SK-N-SH (cell line): ENCODE measurements at regions not wholly inside any gene's neighbourhood (a gene's known extent, or its start where the extent isn't known, plus 50 kb on each side); places are given as distances from the start of the nearest gene placed in this dataset.

ENCODE experiments used
- CTCF ChIA-PET: fragments of 300-600, 350-600 bp; formaldehyde crosslinking; extraction: SDS; loops from one replicate; lab custom pipeline; 2021; lab: Yijun Ruan, JAX
- POLR2A ChIA-PET: fragments of 350-600 bp; sonication (Branson Sonifier 250); formaldehyde crosslinking; extraction: SDS; loops from one replicate; lab custom pipeline; 2020; ENCODE audit warnings: antibody characterized with exemption, inconsistent platforms; lab: Yijun Ruan, JAX
- DNase-seq: peaks from one replicate; pipeline ENCODE4 v3.0.0; 2012
- H2AFZ ChIP-seq: fragments of 200-600 bp; sonication (generic); 2 replicates; pipeline ENCODE4 v1.8.1; 2016; ENCODE audit warnings: antibody characterized with exemption, mild to moderate bottlenecking, low read depth
- H3F3A ChIP-seq: fragments of 200-600 bp; sonication (generic); replicated peaks from 2 replicates; pipeline ENCODE3; 2016; ENCODE audit warnings: antibody characterized with exemption, mild to moderate bottlenecking; ENCODE audit not compliant: insufficient read depth
- H3K27ac ChIP-seq, 2 experiments: fragments of 200-500 bp in 1 of 2; fragments of 200-600 bp in 1 of 2; sonication (Bioruptor generic) in 1 of 2; sonication (generic), shearing (Covaris generic) in 1 of 2; 2 replicates each; pipeline versions ENCODE4 v1.5.1 to v1.6.1; 2014 to 2016; ENCODE audit warnings: low read depth in 2 of 2, inconsistent platforms in 1 of 2, low read length in 1 of 2, mild to moderate bottlenecking in 1 of 2, mixed read lengths in 1 of 2
- H3K27me3 ChIP-seq: fragments of 200-600 bp; sonication (generic), shearing (Covaris generic); 2 replicates; pipeline ENCODE4 v1.6.1; 2016; ENCODE audit warnings: mixed run types; ENCODE audit not compliant: insufficient read depth
- H3K36me3 ChIP-seq, 2 experiments: fragments of 200-500 bp in 1 of 2; fragments of 200-600 bp in 1 of 2; sonication (Bioruptor generic) in 1 of 2; sonication (generic) in 1 of 2; replicated peaks in 1 of 2; 2 replicates each; pipeline versions ENCODE3 to v1.5.1; 2014 to 2016; ENCODE audit warnings: low read length in 1 of 2, mild to moderate bottlenecking in 1 of 2; ENCODE audit not compliant: insufficient read depth in 2 of 2, control insufficient read depth in 1 of 2
- H3K4me1 ChIP-seq, 2 experiments: fragments of 200-500 bp in 1 of 2; fragments of 200-600 bp in 1 of 2; sonication (Bioruptor generic) in 1 of 2; sonication (generic), shearing (Covaris generic) in 1 of 2; 2 replicates each; pipeline versions ENCODE4 v1.5.1 to v1.6.1; 2014 to 2016; ENCODE audit warnings: low read depth in 1 of 2, low read length in 1 of 2, mixed run types in 1 of 2; ENCODE audit not compliant: insufficient read depth in 2 of 2, control insufficient read depth in 1 of 2
- H3K4me2 ChIP-seq: fragments of 200-600 bp; sonication (generic), shearing (Covaris generic); 2 replicates; pipeline ENCODE4 v1.6.1; 2017; ENCODE audit warnings: mixed run types
- H3K4me3 ChIP-seq, 2 experiments: fragments of 200-500 bp in 1 of 2; fragments of 200-600 bp in 1 of 2; sonication (Bioruptor generic) in 1 of 2; sonication (generic), shearing (Covaris generic) in 1 of 2; 2 replicates each; pipeline versions ENCODE4 v1.5.1 to v1.8.1; 2014 to 2016; ENCODE audit warnings: low read depth in 2 of 2, inconsistent platforms in 1 of 2, low read length in 1 of 2, mild to moderate bottlenecking in 1 of 2, mixed read lengths in 1 of 2, moderate library complexity in 1 of 2
- H3K79me2 ChIP-seq: fragments of 200-600 bp; sonication (generic); 2 replicates; pipeline ENCODE4 v1.8.1; 2017; ENCODE audit warnings: mild to moderate bottlenecking; ENCODE audit not compliant: insufficient read depth
- H3K9ac ChIP-seq: fragments of 200-600 bp; sonication (generic); 2 replicates; pipeline ENCODE4 v1.6.1; 2017; ENCODE audit warnings: mixed run types
- H3K9me2 ChIP-seq: fragments of 200-600 bp; sonication (generic); 2 replicates; pipeline ENCODE4 v1.6.1; 2017; ENCODE audit warnings: mixed run types
- H3K9me3 ChIP-seq: fragments of 200-600 bp; sonication (generic); 2 replicates; pipeline ENCODE4 v1.6.1; 2017; ENCODE audit warnings: mixed run types, mild to moderate bottlenecking, moderate library complexity
- H4K20me1 ChIP-seq: fragments of 200-600 bp; sonication (generic); 2 replicates; pipeline ENCODE4 v1.6.1; 2017; ENCODE audit warnings: mild to moderate bottlenecking, mixed run types; ENCODE audit not compliant: insufficient read depth
- ELF1 ChIP-seq: IDR thresholded peaks from 2 replicates; pipeline ENCODE4 v1.4.0; 2012
- EP300 ChIP-seq, 2 experiments: IDR thresholded peaks; 2 replicates each; pipeline versions ENCODE4 v1.4.0 to v1.6.1; 2012; ENCODE audit warnings: borderline replicate concordance in 1 of 2, low read depth in 1 of 2, low read length in 1 of 2
- EZH2phosphoT487 ChIP-seq: fragments of 200-600 bp; sonication (generic); IDR thresholded peaks from 2 replicates; pipeline ENCODE4 v1.6.1; 2017; ENCODE audit warnings: low read depth, mixed run types, mild to moderate bottlenecking, antibody characterized with exemption, moderate library complexity, borderline replicate concordance
- FOXM1 ChIP-seq: IDR thresholded peaks from 2 replicates; pipeline ENCODE4 v1.4.0; 2012; ENCODE audit warnings: low read depth, mild to moderate bottlenecking
- GABPA ChIP-seq: IDR thresholded peaks from 2 replicates; pipeline ENCODE4 v1.4.0; 2012; ENCODE audit warnings: low read depth, mild to moderate bottlenecking
- MEF2A ChIP-seq: IDR thresholded peaks from 2 replicates; pipeline ENCODE4 v1.4.0; 2012; ENCODE audit warnings: low read depth, borderline replicate concordance
- MXI1 ChIP-seq: IDR thresholded peaks from 2 replicates; pipeline ENCODE4 v1.6.1; 2012; ENCODE audit warnings: mild to moderate bottlenecking, low read depth, low read length, improper control_type of control experiment
- NFIC ChIP-seq: IDR thresholded peaks from 2 replicates; pipeline ENCODE4 v1.4.0; 2012; ENCODE audit warnings: borderline replicate concordance
- NRF1 ChIP-seq: IDR thresholded peaks from 2 replicates; pipeline ENCODE4 v1.6.1; 2012; ENCODE audit warnings: low read depth, mild to moderate bottlenecking, low read length
- POLR2AphosphoS5 ChIP-seq: IDR thresholded peaks from 2 replicates; pipeline ENCODE4 v1.6.1; 2012; ENCODE audit warnings: low read depth, low read length
- RAD21 ChIP-seq: IDR thresholded peaks from 2 replicates; pipeline ENCODE4 v1.6.1; 2012; ENCODE audit warnings: mild to moderate bottlenecking, low read length
- RCOR1 ChIP-seq: fragments of 150-350 bp; IDR thresholded peaks from 2 replicates; pipeline ENCODE4 v1.6.1; 2017; ENCODE audit warnings: antibody characterized with exemption, low read length
- RFX5 ChIP-seq: IDR thresholded peaks from 2 replicates; pipeline ENCODE4 v1.6.1; 2012; ENCODE audit warnings: mild to moderate bottlenecking, improper control_type of control experiment, low read length
- RXRA ChIP-seq: IDR thresholded peaks from 2 replicates; pipeline ENCODE4 v1.4.0; 2012; ENCODE audit warnings: low read depth, mild to moderate bottlenecking, borderline replicate concordance
- SMC3 ChIP-seq: IDR thresholded peaks from 2 replicates; pipeline ENCODE4 v1.6.1; 2012; ENCODE audit warnings: low read depth, low read length, improper control_type of control experiment
- TAF1 ChIP-seq: IDR thresholded peaks from 2 replicates; pipeline ENCODE4 v1.6.1; 2012; ENCODE audit warnings: low read depth, mild to moderate bottlenecking, low read length, moderate library complexity, borderline replicate concordance
- TCF12 ChIP-seq: IDR thresholded peaks from 2 replicates; pipeline ENCODE4 v1.4.0; 2012
- YY1 ChIP-seq: IDR thresholded peaks from 2 replicates; pipeline ENCODE4 v1.4.0; 2012; ENCODE audit warnings: low read depth, mild to moderate bottlenecking
- WGBS: methylation state at CpG from one replicate; pipeline ENCODE4 v1.1.6; 2017; ENCODE audit warnings: low lambda C conversion rate; 5-methylcytosine and 5-hydroxymethylcytosine counted together
- TF ChIP-seq, protein P1 (sequence below): fragments of 150-350 bp; IDR thresholded peaks from 2 replicates; pipeline ENCODE4 v1.6.1; 2016; ENCODE audit warnings: mild to moderate bottlenecking, low read depth, low read length
- TF ChIP-seq, protein P2 (sequence below): IDR thresholded peaks from 2 replicates; pipeline ENCODE4 v1.4.0; 2012; ENCODE audit warnings: low read depth, borderline replicate concordance
- TF ChIP-seq, protein P3 (sequence below): IDR thresholded peaks from 2 replicates; pipeline ENCODE4; 2012
- TF ChIP-seq, protein P4 (sequence below): IDR thresholded peaks from 2 replicates; pipeline ENCODE4 v1.6.1; 2012; ENCODE audit warnings: mild to moderate bottlenecking, low read depth, low read length, moderate library complexity

DNA sequence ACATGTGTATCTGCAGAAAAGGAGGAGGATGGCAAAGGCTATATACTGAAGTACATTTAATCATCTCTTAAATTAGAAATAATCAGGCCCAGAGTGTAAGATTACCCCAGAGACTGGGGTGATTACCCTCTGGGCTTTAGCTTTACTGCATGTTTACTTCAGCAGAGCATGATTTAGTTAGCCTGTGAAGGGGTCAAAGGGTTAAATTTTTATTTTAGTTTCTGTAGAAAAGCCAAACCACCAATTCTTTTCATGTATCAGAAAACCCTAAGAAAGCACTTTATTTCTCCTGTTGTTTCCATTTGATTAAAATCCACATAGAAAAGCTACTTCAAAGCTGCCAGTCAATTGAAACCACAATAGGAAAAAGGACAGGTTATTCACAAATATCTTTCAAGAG lies 101.5 kb upstream of the LSM8 start:
- H3K4me1 ChIP-seq: no peaks in the 10 kb centered on the region
- no peak overlapping the region for H3K4me3 ChIP-seq
- no peak overlapping the region for H3K9ac ChIP-seq
- 0 out of 2 replicates have a peak, but pooled peaks cover 5% of the 10 kb centered on the region for H3K27me3 ChIP-seq
- TF ChIP-seq EZH2phosphoT487 (no peak), FOXM1 (no peak), RCOR1 (no peak), RAD21 (no peak), EP300 (IDR thresholded peaks at IDR 0.05; ENCODE audit: borderline replicate concordance in 1 of 2, low read depth in 1 of 2, low read length in 1 of 2) (no peak), TCF12 (no peak), GABPA (no peak), ELF1 (no peak), MEF2A (no peak), RFX5 (no peak), TAF1 (no peak)
- TF ChIP-seq, protein P1, sequence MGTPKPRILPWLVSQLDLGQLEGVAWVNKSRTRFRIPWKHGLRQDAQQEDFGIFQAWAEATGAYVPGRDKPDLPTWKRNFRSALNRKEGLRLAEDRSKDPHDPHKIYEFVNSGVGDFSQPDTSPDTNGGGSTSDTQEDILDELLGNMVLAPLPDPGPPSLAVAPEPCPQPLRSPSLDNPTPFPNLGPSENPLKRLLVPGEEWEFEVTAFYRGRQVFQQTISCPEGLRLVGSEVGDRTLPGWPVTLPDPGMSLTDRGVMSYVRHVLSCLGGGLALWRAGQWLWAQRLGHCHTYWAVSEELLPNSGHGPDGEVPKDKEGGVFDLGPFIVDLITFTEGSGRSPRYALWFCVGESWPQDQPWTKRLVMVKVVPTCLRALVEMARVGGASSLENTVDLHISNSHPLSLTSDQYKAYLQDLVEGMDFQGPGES: no peak
- TF ChIP-seq, protein P2, sequence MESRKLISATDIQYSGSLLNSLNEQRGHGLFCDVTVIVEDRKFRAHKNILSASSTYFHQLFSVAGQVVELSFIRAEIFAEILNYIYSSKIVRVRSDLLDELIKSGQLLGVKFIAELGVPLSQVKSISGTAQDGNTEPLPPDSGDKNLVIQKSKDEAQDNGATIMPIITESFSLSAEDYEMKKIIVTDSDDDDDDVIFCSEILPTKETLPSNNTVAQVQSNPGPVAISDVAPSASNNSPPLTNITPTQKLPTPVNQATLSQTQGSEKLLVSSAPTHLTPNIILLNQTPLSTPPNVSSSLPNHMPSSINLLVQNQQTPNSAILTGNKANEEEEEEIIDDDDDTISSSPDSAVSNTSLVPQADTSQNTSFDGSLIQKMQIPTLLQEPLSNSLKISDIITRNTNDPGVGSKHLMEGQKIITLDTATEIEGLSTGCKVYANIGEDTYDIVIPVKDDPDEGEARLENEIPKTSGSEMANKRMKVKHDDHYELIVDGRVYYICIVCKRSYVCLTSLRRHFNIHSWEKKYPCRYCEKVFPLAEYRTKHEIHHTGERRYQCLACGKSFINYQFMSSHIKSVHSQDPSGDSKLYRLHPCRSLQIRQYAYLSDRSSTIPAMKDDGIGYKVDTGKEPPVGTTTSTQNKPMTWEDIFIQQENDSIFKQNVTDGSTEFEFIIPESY: no peak
- TF ChIP-seq, all 33 proteins: peak for 0
- Histone ChIP-seq H3K9me2 (no peaks in the 10 kb centered on the region), H3K36me3 (no peaks in the 10 kb centered on the region), H3K9me3 (no peaks in the 10 kb centered on the region), H3K4me2 (no peak overlapping the region), H3K27ac (no peak overlapping the region), H2AFZ (no peak overlapping the region), H3K79me2 (no peaks in the 10 kb centered on the region), H4K20me1 (no peaks in the 10 kb centered on the region), H3F3A (no peaks in the 10 kb centered on the region)
- CTCF ChIA-PET: interaction anchor here (1.2 to 1.8 kb wide), 2 partner anchors 17 to 22 kb away, joined by 3 to 7 read pairs; no protein-coding TSS in a partner anchor
- DNase-seq: no peak
- POLR2A ChIA-PET: no interaction called here

DNA sequence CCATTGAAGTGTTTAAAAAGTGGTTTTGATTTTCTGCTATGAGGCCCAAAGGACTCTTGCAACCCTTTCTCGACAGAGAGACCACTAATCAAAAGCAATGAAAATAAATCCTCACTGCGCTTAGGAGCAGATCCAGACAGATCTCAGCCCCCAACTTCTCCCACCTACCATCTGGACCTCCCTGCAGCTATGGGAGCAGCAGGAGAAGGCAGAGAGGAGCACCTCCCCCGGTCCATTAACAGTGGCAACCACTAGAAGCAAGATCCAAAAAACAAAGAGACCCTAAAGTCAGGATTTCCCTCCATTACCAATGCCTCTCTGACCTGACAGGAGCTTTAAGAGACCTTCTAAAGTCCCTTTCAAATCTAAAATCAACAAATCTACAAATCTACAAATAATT lies 99.0 kb upstream of the LSM8 start:
- Histone ChIP-seq H3K27me3 (0 out of 2 replicates have a peak, but pooled peaks cover 5% of the 10 kb centered on the region), H3K4me3 (no peak overlapping the region), H3K9me3 (no peaks in the 10 kb centered on the region), H3K9ac (no peak overlapping the region), H3F3A (no peaks in the 10 kb centered on the region), H3K36me3 (no peaks in the 10 kb centered on the region), H4K20me1 (no peaks in the 10 kb centered on the region), H3K4me2 (no peak overlapping the region), H3K79me2 (no peaks in the 10 kb centered on the region), H3K9me2 (no peaks in the 10 kb centered on the region), H3K27ac (no peak overlapping the region), H3K4me1 (no peaks in the 10 kb centered on the region), H2AFZ (no peak overlapping the region)
- WGBS: 12% methylated on average over 3 of the region's 3 CpGs
- no peak for DNase-seq
- POLR2A ChIA-PET: no interaction called here
- CTCF ChIA-PET: no interaction called here
- TF ChIP-seq NRF1: no peak
- TF ChIP-seq, protein P3, sequence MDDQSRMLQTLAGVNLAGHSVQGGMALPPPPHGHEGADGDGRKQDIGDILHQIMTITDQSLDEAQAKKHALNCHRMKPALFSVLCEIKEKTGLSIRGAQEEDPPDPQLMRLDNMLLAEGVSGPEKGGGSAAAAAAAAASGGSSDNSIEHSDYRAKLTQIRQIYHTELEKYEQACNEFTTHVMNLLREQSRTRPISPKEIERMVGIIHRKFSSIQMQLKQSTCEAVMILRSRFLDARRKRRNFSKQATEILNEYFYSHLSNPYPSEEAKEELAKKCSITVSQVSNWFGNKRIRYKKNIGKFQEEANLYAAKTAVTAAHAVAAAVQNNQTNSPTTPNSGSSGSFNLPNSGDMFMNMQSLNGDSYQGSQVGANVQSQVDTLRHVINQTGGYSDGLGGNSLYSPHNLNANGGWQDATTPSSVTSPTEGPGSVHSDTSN: no peak
- TF ChIP-seq YY1: no peak
- TF ChIP-seq SMC3: no peak
- TF ChIP-seq, protein P4, sequence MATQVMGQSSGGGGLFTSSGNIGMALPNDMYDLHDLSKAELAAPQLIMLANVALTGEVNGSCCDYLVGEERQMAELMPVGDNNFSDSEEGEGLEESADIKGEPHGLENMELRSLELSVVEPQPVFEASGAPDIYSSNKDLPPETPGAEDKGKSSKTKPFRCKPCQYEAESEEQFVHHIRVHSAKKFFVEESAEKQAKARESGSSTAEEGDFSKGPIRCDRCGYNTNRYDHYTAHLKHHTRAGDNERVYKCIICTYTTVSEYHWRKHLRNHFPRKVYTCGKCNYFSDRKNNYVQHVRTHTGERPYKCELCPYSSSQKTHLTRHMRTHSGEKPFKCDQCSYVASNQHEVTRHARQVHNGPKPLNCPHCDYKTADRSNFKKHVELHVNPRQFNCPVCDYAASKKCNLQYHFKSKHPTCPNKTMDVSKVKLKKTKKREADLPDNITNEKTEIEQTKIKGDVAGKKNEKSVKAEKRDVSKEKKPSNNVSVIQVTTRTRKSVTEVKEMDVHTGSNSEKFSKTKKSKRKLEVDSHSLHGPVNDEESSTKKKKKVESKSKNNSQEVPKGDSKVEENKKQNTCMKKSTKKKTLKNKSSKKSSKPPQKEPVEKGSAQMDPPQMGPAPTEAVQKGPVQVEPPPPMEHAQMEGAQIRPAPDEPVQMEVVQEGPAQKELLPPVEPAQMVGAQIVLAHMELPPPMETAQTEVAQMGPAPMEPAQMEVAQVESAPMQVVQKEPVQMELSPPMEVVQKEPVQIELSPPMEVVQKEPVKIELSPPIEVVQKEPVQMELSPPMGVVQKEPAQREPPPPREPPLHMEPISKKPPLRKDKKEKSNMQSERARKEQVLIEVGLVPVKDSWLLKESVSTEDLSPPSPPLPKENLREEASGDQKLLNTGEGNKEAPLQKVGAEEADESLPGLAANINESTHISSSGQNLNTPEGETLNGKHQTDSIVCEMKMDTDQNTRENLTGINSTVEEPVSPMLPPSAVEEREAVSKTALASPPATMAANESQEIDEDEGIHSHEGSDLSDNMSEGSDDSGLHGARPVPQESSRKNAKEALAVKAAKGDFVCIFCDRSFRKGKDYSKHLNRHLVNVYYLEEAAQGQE: no peak
- no peak for TF ChIP-seq RCOR1
- TF ChIP-seq NFIC: no peak
- no peak for TF ChIP-seq TAF1
- TF ChIP-seq POLR2AphosphoS5: no peak
- no peak for TF ChIP-seq RXRA
- TF ChIP-seq MXI1: no peak
- TF ChIP-seq RFX5: no peak
